H1 (cell line): ENCODE measurements at regions not wholly inside any gene's neighbourhood (a gene's known extent, or its start where the extent isn't known, plus 50 kb on each side); places are given as distances from the start of the nearest gene placed in this dataset.

Source experiments
- CTCF ChIA-PET: fragments of 300-600 bp; sonication (Branson Sonifier 250); formaldehyde crosslinking; loops from one replicate; lab custom pipeline; 2021; ENCODE audit not compliant: partially characterized antibody; lab: Charles Lee
- POLR2A ChIA-PET: fragments of 300-600 bp; sonication (Branson Sonifier 250); formaldehyde crosslinking; loops from one replicate; lab custom pipeline; 2021; ENCODE audit warnings: inconsistent platforms; ENCODE audit not compliant: partially characterized antibody; lab: Charles Lee
- DNase-seq, 2 experiments: peaks; one replicate each; pipeline versions ENCODE4 v3.0.0 to v3.0.0-alpha.2; 2010 to 2022; ENCODE audit warnings: low spot score in 2 of 2, low read depth in 1 of 2, mixed read lengths in 1 of 2
- FAIRE-seq: peaks from 2 replicates; lab custom pipeline; 2011; peaks lifted over from hg19 to GRCh38; lab: Jason Lieb, UNC
- H2AFZ ChIP-seq: 2 replicates; pipeline ENCODE4 v1.8.1; 2012; ENCODE audit warnings: low read length, inconsistent platforms
- H2AK5ac ChIP-seq: 2 replicates; pipeline ENCODE4 v1.6.1; 2013; ENCODE audit warnings: low read depth, low read length
- H2BK120ac ChIP-seq: replicated peaks from 2 replicates; pipeline ENCODE3; 2013; ENCODE audit warnings: low read depth, low read length, inconsistent platforms
- H2BK12ac ChIP-seq: 2 replicates; pipeline ENCODE4 v1.6.1; 2013; ENCODE audit warnings: low read depth, low read length
- H2BK15ac ChIP-seq: 2 replicates; pipeline ENCODE4 v1.6.1; 2013; ENCODE audit warnings: low read length
- H2BK20ac ChIP-seq: 2 replicates; pipeline ENCODE4 v1.6.1; 2013; ENCODE audit warnings: low read length
- H2BK5ac ChIP-seq: 2 replicates; pipeline ENCODE4 v1.6.1; 2013; ENCODE audit warnings: low read depth, low read length
- H3K14ac ChIP-seq: 2 replicates; pipeline ENCODE4 v1.6.1; 2013; ENCODE audit warnings: inconsistent platforms; ENCODE audit not compliant: insufficient read length
- H3K18ac ChIP-seq: 2 replicates; pipeline ENCODE4 v1.6.1; 2013; ENCODE audit warnings: low read length; ENCODE audit errors: extremely low read depth
- H3K23ac ChIP-seq: 2 replicates; pipeline ENCODE4 v1.6.1; 2013; ENCODE audit warnings: inconsistent platforms; ENCODE audit not compliant: insufficient read length
- H3K23me2 ChIP-seq: 2 replicates; pipeline ENCODE4 v1.6.1; 2013; ENCODE audit warnings: low read depth, low read length
- H3K27ac ChIP-seq: 2 replicates; pipeline ENCODE4 v1.6.1; 2011; ENCODE audit warnings: low read depth, low read length, inconsistent platforms
- H3K27me3 ChIP-seq, 4 experiments: replicated peaks in 1 of 4; 1 replicate in 1 of 4; 2 replicates in 3 of 4; pipeline versions ENCODE4 v1.6.1 to v1.8.1; 2011 to 2013; ENCODE audit warnings: low read length in 3 of 4, mild to moderate bottlenecking in 3 of 4, inconsistent platforms in 2 of 4, mixed read lengths in 2 of 4, moderate library complexity in 1 of 4; ENCODE audit not compliant: control insufficient read depth in 3 of 4, insufficient read depth in 3 of 4; ENCODE audit errors: extremely low read depth in 1 of 4
- H3K36me3 ChIP-seq, 4 experiments: 2 replicates each; pipeline versions ENCODE4 v1.6.1 to v1.8.1; 2011 to 2013; ENCODE audit warnings: mild to moderate bottlenecking in 4 of 4, low read length in 3 of 4, moderate library complexity in 2 of 4, control low read depth in 1 of 4, inconsistent platforms in 1 of 4; ENCODE audit not compliant: insufficient read depth in 4 of 4, control insufficient read depth in 2 of 4
- H3K4ac ChIP-seq: replicated peaks from 2 replicates; pipeline ENCODE3; 2013; ENCODE audit warnings: low read length, low read depth, mixed read lengths, inconsistent platforms; ENCODE audit not compliant: insufficient read length
- H3K4me1 ChIP-seq, 4 experiments: replicated peaks in 1 of 4; 1 replicate in 1 of 4; 2 replicates in 3 of 4; pipeline versions ENCODE4 v1.6.1 to v1.8.1; 2011 to 2013; ENCODE audit warnings: low read length in 3 of 4, inconsistent platforms in 2 of 4, mixed read lengths in 1 of 4; ENCODE audit not compliant: insufficient read depth in 4 of 4, control insufficient read depth in 3 of 4
- H3K4me2 ChIP-seq, 2 experiments: 2 replicates each; pipeline versions ENCODE4 v1.6.1 to v1.8.1; 2011 to 2013; ENCODE audit warnings: low read depth in 2 of 2, low read length in 2 of 2, control low read depth in 1 of 2, inconsistent platforms in 1 of 2, mild to moderate bottlenecking in 1 of 2; ENCODE audit not compliant: insufficient read depth in 1 of 2
- H3K4me3 ChIP-seq, 4 experiments: fragments of 200-600, 300-600 bp in 1 of 4; sonication (generic), shearing (Covaris generic), sonication (Bioruptor Twin) in 1 of 4; 2 replicates each; pipeline versions ENCODE4 v1.5.1 to v1.8.1; 2011 to 2016; ENCODE audit warnings: low read length in 4 of 4, low read depth in 3 of 4, control low read depth in 2 of 4, inconsistent platforms in 2 of 4, mild to moderate bottlenecking in 2 of 4, mixed read lengths in 1 of 4, moderate library complexity in 1 of 4; ENCODE audit not compliant: insufficient read depth in 2 of 4; ENCODE audit errors: extremely low read depth in 1 of 4
- H3K56ac ChIP-seq: replicated peaks from 2 replicates; pipeline ENCODE3; 2013; ENCODE audit warnings: low read depth, mild to moderate bottlenecking, mixed read lengths, low read length, inconsistent platforms; ENCODE audit not compliant: insufficient read length
- H3K79me1 ChIP-seq: 2 replicates; pipeline ENCODE4 v1.6.1; 2013; ENCODE audit warnings: low read depth, low read length, control low read depth
- H3K79me2 ChIP-seq, 2 experiments: 2 replicates each; pipeline versions ENCODE4 v1.6.1 to v1.8.1; 2012 to 2013; ENCODE audit warnings: low read length in 2 of 2, mild to moderate bottlenecking in 2 of 2, inconsistent platforms in 1 of 2; ENCODE audit not compliant: insufficient read depth in 2 of 2, control insufficient read depth in 1 of 2
- H3K9ac ChIP-seq, 4 experiments: replicated peaks in 1 of 4; 1 replicate in 1 of 4; 2 replicates in 3 of 4; pipeline versions ENCODE4 v1.6.1 to v1.8.1; 2011 to 2013; ENCODE audit warnings: low read depth in 3 of 4, low read length in 3 of 4, control low read depth in 2 of 4, mild to moderate bottlenecking in 2 of 4, moderate library complexity in 2 of 4, inconsistent platforms in 1 of 4; ENCODE audit errors: extremely low read depth in 1 of 4
- H3K9me3 ChIP-seq, 2 experiments: 2 replicates each; pipeline versions ENCODE4 v1.6.1 to v1.8.1; 2012 to 2013; ENCODE audit warnings: mild to moderate bottlenecking in 2 of 2, moderate library complexity in 2 of 2, control low read depth in 1 of 2, inconsistent platforms in 1 of 2, low read depth in 1 of 2, low read length in 1 of 2, mixed read lengths in 1 of 2; ENCODE audit not compliant: insufficient read depth in 2 of 2
- H4K20me1 ChIP-seq, 2 experiments: replicated peaks in 1 of 2; 2 replicates each; pipeline versions ENCODE3 to v1.8.1; 2011 to 2013; ENCODE audit warnings: inconsistent platforms in 2 of 2, low read length in 2 of 2, mild to moderate bottlenecking in 1 of 2; ENCODE audit not compliant: insufficient read depth in 2 of 2, control insufficient read depth in 1 of 2
- H4K5ac ChIP-seq: 2 replicates; pipeline ENCODE4 v1.6.1; 2013; ENCODE audit warnings: low read length, low read depth, mixed read lengths, inconsistent platforms; ENCODE audit not compliant: insufficient read length
- H4K8ac ChIP-seq: 2 replicates; pipeline ENCODE4 v1.8.0; 2013; ENCODE audit warnings: mild to moderate bottlenecking, moderate library complexity, low read length, inconsistent platforms; ENCODE audit not compliant: insufficient read depth; ENCODE audit errors: extremely low read depth
- H4K91ac ChIP-seq: replicated peaks from 2 replicates; pipeline ENCODE3; 2013; ENCODE audit warnings: low read length, mixed read lengths, inconsistent platforms; ENCODE audit not compliant: insufficient read length
- ASH2L ChIP-seq: fragments of 200-600, 300-600 bp; sonication (generic); IDR thresholded peaks from one replicate; pipeline ENCODE4 v1.7.1; 2017; ENCODE audit warnings: low read length
- ATF2 ChIP-seq: IDR thresholded peaks from 2 replicates; pipeline ENCODE4 v1.6.1; 2012; ENCODE audit warnings: low read length, inconsistent platforms
- CBX8 ChIP-seq: fragments of 300-800, 300-1000 bp; sonication (generic); IDR thresholded peaks from 2 replicates; pipeline ENCODE4 v1.7.1; 2016; ENCODE audit warnings: low read depth, low read length, borderline replicate concordance
- CTBP2 ChIP-seq: IDR thresholded peaks from 2 replicates; pipeline ENCODE4 v1.7.0; 2011; ENCODE audit warnings: borderline replicate concordance, mild to moderate bottlenecking, moderate library complexity, mixed read lengths, low read length; ENCODE audit not compliant: insufficient read depth, insufficient read length
- EGR1 ChIP-seq: IDR thresholded peaks from 2 replicates; pipeline ENCODE4 v1.6.1; 2011; ENCODE audit warnings: low read depth, low read length, borderline replicate concordance
- GABPA ChIP-seq: IDR thresholded peaks from 2 replicates; pipeline ENCODE4 v1.6.1; 2011; ENCODE audit warnings: mild to moderate bottlenecking, low read length, moderate library complexity, borderline replicate concordance; ENCODE audit not compliant: insufficient read depth
- KDM1A ChIP-seq: fragments of 200-600, 300-600 bp; sonication (generic); IDR thresholded peaks from 2 replicates; pipeline ENCODE4 v1.7.1; 2016; ENCODE audit warnings: mild to moderate bottlenecking, low read length, borderline replicate concordance
- TBP ChIP-seq: IDR thresholded peaks from 2 replicates; pipeline ENCODE4 v1.6.1; 2011; ENCODE audit warnings: low read depth, low read length, improper control_type of control experiment
- TEAD4 ChIP-seq: IDR thresholded peaks from 2 replicates; pipeline ENCODE4 v1.6.1; 2012; ENCODE audit warnings: low read depth, low read length, inconsistent platforms, mixed read lengths
- WGBS, 2 experiments: shearing (Covaris generic) in 1 of 2; methylation state at CpG; one replicate each; pipeline versions ENCODE4 v1.1.6 to v1.1.7; 2013 to 2015; ENCODE audit warnings: low lambda C conversion rate in 2 of 2, mixed read lengths in 2 of 2, inconsistent platforms in 1 of 2, low coverage in 1 of 2, missing lambda C conversion rate in 1 of 2; ENCODE audit not compliant: insufficient replicate concordance in 2 of 2, insufficient coverage in 1 of 2, insufficient read length in 1 of 2; ENCODE audit errors: extremely low coverage in 1 of 2, missing lambda C conversion rate in 1 of 2; 5-methylcytosine and 5-hydroxymethylcytosine counted together
- TF ChIP-seq, protein P1 (sequence below), 3 experiments: IDR thresholded peaks; 1 replicate in 2 of 3; 2 replicates in 1 of 3; pipeline versions ENCODE4 v1.5.1 to v1.6.1; 2011; ENCODE audit warnings: low read length in 3 of 3, mild to moderate bottlenecking in 3 of 3, inconsistent platforms in 2 of 3, low read depth in 1 of 3, moderate library complexity in 1 of 3; ENCODE audit not compliant: insufficient read depth in 1 of 3; ENCODE audit errors: control extremely low read depth in 1 of 3

DNA sequence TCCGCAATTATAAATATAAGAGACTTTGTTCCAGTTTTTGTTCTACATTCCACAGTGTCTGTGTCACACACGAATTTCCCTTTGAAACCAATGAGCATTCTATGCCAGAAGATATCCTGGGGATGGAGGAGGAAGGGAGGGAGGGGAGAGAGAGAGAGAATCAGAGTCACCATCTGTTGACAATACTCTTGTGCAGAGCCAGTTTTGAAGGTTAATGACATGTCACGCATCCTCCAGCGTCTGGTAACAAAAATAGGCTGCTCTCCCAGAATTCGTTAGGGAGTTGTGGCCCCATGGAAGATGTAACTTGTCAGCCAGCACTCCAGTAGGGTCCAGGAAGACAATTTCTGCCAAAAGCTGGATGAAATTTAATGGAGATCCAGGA, 213.5 kb upstream of the KRR1 start:
- H3K36me3 ChIP-seq: no peaks in the 10 kb centered on the region
- no peak overlapping the region for H3K4me3 ChIP-seq
- no peak overlapping the region for H4K91ac ChIP-seq
- no peaks in the 10 kb centered on the region for H3K79me2 ChIP-seq
- no peak for TF ChIP-seq EGR1
- TF ChIP-seq TBP: no peak
- no peak for TF ChIP-seq CBX8
- no peak for TF ChIP-seq CTBP2
- TF ChIP-seq ATF2: no peak
- TF ChIP-seq KDM1A: no peak
- TF ChIP-seq TEAD4: no peak
- TF ChIP-seq, protein P1, sequence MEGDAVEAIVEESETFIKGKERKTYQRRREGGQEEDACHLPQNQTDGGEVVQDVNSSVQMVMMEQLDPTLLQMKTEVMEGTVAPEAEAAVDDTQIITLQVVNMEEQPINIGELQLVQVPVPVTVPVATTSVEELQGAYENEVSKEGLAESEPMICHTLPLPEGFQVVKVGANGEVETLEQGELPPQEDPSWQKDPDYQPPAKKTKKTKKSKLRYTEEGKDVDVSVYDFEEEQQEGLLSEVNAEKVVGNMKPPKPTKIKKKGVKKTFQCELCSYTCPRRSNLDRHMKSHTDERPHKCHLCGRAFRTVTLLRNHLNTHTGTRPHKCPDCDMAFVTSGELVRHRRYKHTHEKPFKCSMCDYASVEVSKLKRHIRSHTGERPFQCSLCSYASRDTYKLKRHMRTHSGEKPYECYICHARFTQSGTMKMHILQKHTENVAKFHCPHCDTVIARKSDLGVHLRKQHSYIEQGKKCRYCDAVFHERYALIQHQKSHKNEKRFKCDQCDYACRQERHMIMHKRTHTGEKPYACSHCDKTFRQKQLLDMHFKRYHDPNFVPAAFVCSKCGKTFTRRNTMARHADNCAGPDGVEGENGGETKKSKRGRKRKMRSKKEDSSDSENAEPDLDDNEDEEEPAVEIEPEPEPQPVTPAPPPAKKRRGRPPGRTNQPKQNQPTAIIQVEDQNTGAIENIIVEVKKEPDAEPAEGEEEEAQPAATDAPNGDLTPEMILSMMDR (IDR thresholded peaks at IDR 0.05; ENCODE audit: control extremely low read depth in 1 of 3, insufficient read depth in 1 of 3, low read depth in 1 of 3, low read length in 3 of 3): no peak
- TF ChIP-seq ASH2L: no peak
- no peak for TF ChIP-seq GABPA
- TF ChIP-seq, all 59 proteins: peak for 0
- Histone ChIP-seq H3K79me1 (no peaks in the 10 kb centered on the region), H2BK15ac (no peak overlapping the region), H3K23ac (no peak overlapping the region), H3K27me3 (no peaks in the 10 kb centered on the region), H4K20me1 (no peaks in the 10 kb centered on the region), H3K4me2 (no peak overlapping the region), H3K9me3 (no peaks in the 10 kb centered on the region), H2BK5ac (no peak overlapping the region), H4K5ac (no peak overlapping the region), H2BK12ac (peak overlapping the region; percentile 55; the same call in 1 of the 2 replicates), H3K18ac (no peak overlapping the region), H3K14ac (no peak overlapping the region), H3K27ac (no peak overlapping the region), H2BK20ac (peak overlapping the region; percentile 91; the same call in 1 of the 2 replicates), H3K4ac (peak overlapping the region; percentile 71), H3K4me1 (peaks cover 4 to 17% (median 11%) of the 10 kb centered on the region in 4 experiments; a peak in 4 of 7 replicates), H3K9ac (no peak overlapping the region), H3K56ac (no peak overlapping the region), H4K8ac (no peak overlapping the region), H3K23me2 (no peaks in the 10 kb centered on the region), H2AK5ac (no peak overlapping the region), H2AFZ (no peak overlapping the region), H2BK120ac (peak overlapping the region; percentile 48)
- 94% methylated on average over 5 of the region's 5 CpGs; no CpG with 5 or more reads in 1 of the 2 experiments for WGBS, 2 experiments
- ChIA-PET POLR2A (no interaction called here), CTCF (no interaction called here)
- DNase-seq: no peak
- no peak for FAIRE-seq
